Hematopoietic multipotent progenitor cell treated with erythropoietin and hydrocortisone succinate and interleukin-3 and kit ligand, for 8 days (in vitro differentiated cells): ENCODE measurements at regions not wholly inside any gene's neighbourhood (a gene's known extent, or its start where the extent isn't known, plus 50 kb on each side); places are given as distances from the start of the nearest gene placed in this dataset.
"Not testable (repeated sequence)": the region's sequence is repeated elsewhere in the genome, so short reads cannot be mapped to it uniquely, and the experiment has no call there.

ENCODE experiments used
- DNase-seq: peaks from one replicate; pipeline ENCODE4 v3.0.0-alpha.2; 2015

- no peak for DNase-seq
Observed at GRCh38 chr21:38905328-38905727, 99.6 kb downstream of the ETS2 start.

- no peak for DNase-seq
Observed at GRCh38 chr21:38903690-38904139, 98.0 kb downstream of the ETS2 start.

GRCh38 chr21:38902608-38903445, 97.1 kb downstream of the ETS2 start:
- DNase-seq = no peak

- no peak for DNase-seq
Observed at GRCh38 chr21:38900499-38900898, 94.8 kb downstream of the ETS2 start.

GRCh38 chr21:38899985-38900384, 94.3 kb downstream of the ETS2 start:
- DNase-seq = not testable (repeated sequence)

- no peak for DNase-seq
Observed at GRCh38 chr21:38899277-38899947, 93.7 kb downstream of the ETS2 start.

GRCh38 chr21:38898422-38899096, 92.8 kb downstream of the ETS2 start:
- no peak for DNase-seq

- no peak for DNase-seq
Observed at GRCh38 chr21:38897532-38898421, 92.0 kb downstream of the ETS2 start.

GRCh38 chr21:38894899-38895298, 89.2 kb downstream of the ETS2 start:
- no peak for DNase-seq

GRCh38 chr21:38888991-38889561, 83.3 kb downstream of the ETS2 start:
- DNase-seq = no peak

GRCh38 chr21:38887749-38888148, 82.0 kb downstream of the ETS2 start:
- no peak for DNase-seq

- no peak for DNase-seq
Observed at GRCh38 chr21:38887062-38887686, 81.4 kb downstream of the ETS2 start.

GRCh38 chr21:38885909-38886308, 80.2 kb downstream of the ETS2 start:
- DNase-seq = no peak

- DNase-seq = no peak
Observed at GRCh38 chr21:38884440-38884839, 78.7 kb downstream of the ETS2 start.

GRCh38 chr21:38883142-38883541, 77.4 kb downstream of the ETS2 start:
- DNase-seq = no peak

- no peak for DNase-seq
Observed at GRCh38 chr21:38881131-38881530, 75.4 kb downstream of the ETS2 start.

GRCh38 chr21:38880577-38880966, 74.8 kb downstream of the ETS2 start:
- no peak for DNase-seq

- no peak for DNase-seq
Observed at GRCh38 chr21:38879912-38880576, 74.3 kb downstream of the ETS2 start.

- no peak for DNase-seq
Observed at GRCh38 chr21:38878379-38879179, 72.8 kb downstream of the ETS2 start.
